ENCODE measurements at regions not wholly inside any gene's neighbourhood (a gene's known extent, or its start where the extent isn't known, plus 50 kb on each side); places are given as distances from the start of the nearest gene placed in this dataset.
"Not testable (repeated sequence)": the region's sequence is repeated elsewhere in the genome, so short reads cannot be mapped to it uniquely, and the experiment has no call there.

DNA sequence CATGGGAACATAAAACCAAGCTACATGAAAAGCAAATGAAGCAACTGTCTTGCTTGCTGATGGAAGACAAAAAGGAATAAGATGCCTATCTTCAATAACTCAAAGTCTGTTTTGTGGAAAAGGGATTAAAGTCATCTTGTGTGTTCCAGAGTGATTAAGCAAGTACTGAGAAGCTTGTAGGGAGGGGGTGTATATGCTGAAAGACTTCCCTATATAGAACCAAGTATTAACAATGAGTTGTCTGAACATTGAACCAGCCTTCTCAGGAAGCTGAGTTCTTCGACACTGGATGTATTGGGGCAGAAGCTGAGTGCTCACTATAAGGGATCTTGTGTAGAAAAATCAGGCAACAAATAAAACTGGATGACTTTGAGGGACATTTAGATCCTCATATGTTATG lies 451.8 kb downstream of the CD83 start:
- TF ChIP-seq, protein P1, sequence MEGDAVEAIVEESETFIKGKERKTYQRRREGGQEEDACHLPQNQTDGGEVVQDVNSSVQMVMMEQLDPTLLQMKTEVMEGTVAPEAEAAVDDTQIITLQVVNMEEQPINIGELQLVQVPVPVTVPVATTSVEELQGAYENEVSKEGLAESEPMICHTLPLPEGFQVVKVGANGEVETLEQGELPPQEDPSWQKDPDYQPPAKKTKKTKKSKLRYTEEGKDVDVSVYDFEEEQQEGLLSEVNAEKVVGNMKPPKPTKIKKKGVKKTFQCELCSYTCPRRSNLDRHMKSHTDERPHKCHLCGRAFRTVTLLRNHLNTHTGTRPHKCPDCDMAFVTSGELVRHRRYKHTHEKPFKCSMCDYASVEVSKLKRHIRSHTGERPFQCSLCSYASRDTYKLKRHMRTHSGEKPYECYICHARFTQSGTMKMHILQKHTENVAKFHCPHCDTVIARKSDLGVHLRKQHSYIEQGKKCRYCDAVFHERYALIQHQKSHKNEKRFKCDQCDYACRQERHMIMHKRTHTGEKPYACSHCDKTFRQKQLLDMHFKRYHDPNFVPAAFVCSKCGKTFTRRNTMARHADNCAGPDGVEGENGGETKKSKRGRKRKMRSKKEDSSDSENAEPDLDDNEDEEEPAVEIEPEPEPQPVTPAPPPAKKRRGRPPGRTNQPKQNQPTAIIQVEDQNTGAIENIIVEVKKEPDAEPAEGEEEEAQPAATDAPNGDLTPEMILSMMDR (IDR thresholded peaks at IDR 0.05; ENCODE audit: insufficient read depth, low read length, poor library complexity, severe bottlenecking), result no peak
- Histone ChIP-seq H3K27me3 (ENCODE audit: control insufficient read depth, insufficient read depth, low read length) (no peaks in the 10 kb centered on the region), H3K36me3 (ENCODE audit: control insufficient read depth, insufficient read depth, low read length) (no peaks in the 10 kb centered on the region)

DNA sequence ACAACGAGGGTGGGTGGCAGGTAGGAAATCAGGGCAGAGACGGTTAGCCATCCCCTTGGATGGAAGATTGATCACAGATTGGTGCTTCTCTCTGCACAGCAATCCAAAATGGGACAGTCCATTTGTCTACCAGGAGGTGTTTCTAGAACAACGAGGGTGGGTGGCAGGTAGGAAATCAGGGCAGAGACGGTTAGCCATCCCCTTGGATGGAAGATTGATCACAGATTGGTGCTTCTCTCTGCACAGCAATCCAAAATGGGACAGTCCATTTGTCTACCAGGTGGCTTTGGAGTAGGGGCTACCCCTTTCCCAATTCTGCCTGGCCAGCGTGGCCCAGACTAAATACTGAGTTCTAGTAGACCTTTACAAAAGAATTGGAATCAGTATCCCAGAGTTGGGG lies 452.3 kb downstream of the CD83 start:
- not testable (repeated sequence) for H3K27me3 ChIP-seq (ENCODE audit: control insufficient read depth, insufficient read depth, low read length); H3K36me3 ChIP-seq (ENCODE audit: control insufficient read depth, insufficient read depth, low read length); DNase-seq (ENCODE audit: low read depth); H3K4me3 ChIP-seq (ENCODE audit: low read depth, low read length)

More for the DNA sequence above, 451.8 kb downstream of the CD83 start:
- no peak overlapping the region for H3K4me3 ChIP-seq (ENCODE audit: low read depth, low read length)
- no peak for DNase-seq (ENCODE audit: low read depth)

DNA sequence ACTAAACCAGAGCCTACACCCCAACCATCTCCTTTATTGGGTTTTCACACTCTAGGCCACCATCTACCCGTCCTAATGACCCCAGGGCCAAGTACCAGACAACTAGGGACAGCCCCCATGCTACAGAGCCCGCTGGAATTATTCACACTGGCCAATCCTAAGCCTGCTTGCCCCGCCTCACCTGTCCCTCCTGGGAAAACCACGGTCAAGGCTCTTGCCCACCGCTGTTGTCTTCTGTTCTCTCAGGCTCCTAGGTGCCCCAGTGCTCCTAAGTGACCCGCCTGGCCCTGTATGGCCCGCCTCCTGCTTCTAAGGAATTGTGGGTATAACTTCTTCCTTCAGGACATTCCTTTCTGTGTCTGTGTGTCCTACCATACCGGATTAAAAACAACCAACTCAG lies 453.4 kb downstream of the CD83 start:
- TF ChIP-seq, protein P1 (IDR thresholded peaks at IDR 0.05; ENCODE audit: insufficient read depth, low read length, poor library complexity, severe bottlenecking), result no peak
- Histone ChIP-seq H3K36me3 (ENCODE audit: control insufficient read depth, insufficient read depth, low read length) (no peaks in the 10 kb centered on the region), H3K4me3 (ENCODE audit: low read depth, low read length) (no peak overlapping the region), H3K27me3 (ENCODE audit: control insufficient read depth, insufficient read depth, low read length) (no peaks in the 10 kb centered on the region)
- DNase-seq (ENCODE audit: low read depth), result no peak

DNA sequence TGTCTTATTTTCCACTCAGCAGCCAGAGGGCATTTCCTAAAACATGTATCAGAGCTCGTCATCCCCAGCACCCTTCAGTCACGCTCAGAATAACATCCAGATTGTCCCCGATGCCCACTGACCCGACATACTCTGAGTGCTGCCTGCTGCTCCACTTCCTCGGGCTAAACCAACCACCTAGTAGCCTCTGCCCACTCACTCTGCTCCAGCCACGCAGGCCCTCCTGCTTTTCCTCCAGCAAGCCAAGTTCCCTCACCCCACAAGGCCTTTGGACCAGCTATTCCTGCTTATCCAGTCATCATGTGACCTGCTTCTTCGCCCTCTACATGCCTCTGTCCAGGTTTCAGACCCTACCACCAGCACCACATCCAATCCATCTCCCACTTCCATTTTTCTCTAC lies 454.2 kb downstream of the CD83 start:
- TF ChIP-seq, protein P1 (IDR thresholded peaks at IDR 0.05; ENCODE audit: insufficient read depth, low read length, poor library complexity, severe bottlenecking), result no peak
- no peaks in the 10 kb centered on the region for H3K36me3 ChIP-seq (ENCODE audit: control insufficient read depth, insufficient read depth, low read length)
- no peak overlapping the region for H3K4me3 ChIP-seq (ENCODE audit: low read depth, low read length)
- DNase-seq (ENCODE audit: low read depth), result no peak
- H3K27me3 ChIP-seq (ENCODE audit: control insufficient read depth, insufficient read depth, low read length), result no peaks in the 10 kb centered on the region

DNA sequence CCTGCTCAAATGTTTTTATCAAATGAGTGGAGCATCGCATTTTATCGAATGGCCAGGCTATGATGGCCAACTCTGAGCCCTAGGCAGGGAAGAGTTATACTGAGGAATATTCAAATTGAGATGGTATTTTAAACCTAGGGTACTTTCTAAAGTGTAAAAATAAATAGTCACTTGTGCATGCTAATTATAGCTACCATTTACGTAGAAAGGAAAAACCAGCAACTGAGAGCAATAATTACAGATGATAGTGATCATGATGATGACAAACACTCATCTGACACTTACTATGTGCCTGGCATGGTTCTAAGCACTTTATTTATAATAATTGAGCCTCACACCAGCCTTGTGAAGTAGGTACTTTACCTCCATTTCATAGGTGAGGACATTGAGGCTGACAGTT lies 455.7 kb downstream of the CD83 start:
- H3K27me3 ChIP-seq (ENCODE audit: control insufficient read depth, insufficient read depth, low read length), result no peaks in the 10 kb centered on the region
- no peak overlapping the region for H3K4me3 ChIP-seq (ENCODE audit: low read depth, low read length)
- TF ChIP-seq, protein P1 (IDR thresholded peaks at IDR 0.05; ENCODE audit: insufficient read depth, low read length, poor library complexity, severe bottlenecking), result no peak
- H3K36me3 ChIP-seq (ENCODE audit: control insufficient read depth, insufficient read depth, low read length), result no peaks in the 10 kb centered on the region
- no peak for DNase-seq (ENCODE audit: low read depth)

DNA sequence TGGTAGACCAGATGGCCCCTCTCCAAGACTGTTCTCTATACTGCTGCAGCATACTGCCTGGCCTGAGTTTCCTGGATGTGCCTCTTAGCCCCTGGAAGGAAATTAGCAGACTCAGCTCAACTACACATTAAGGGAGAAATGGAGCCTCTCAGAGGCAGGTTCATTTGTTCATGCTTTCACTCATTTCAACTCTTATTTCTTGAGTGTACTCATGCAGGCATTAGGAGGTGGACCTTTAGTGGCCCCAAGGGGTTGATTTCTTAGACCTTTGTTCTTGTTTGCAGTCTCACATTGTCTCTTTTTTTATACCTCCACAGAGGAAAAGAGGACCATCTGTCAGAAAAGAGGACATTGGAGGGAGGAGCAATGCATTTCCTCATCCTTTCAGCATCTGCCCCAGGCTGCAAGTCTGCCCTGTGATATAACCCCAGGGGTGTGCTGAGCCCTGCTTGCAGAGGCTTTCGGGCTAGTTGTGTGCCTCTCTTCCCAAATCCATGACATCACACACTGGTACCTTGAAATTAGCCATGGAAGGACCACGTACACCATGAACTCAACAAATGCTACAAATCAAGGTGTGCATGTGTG lies 456.2 kb downstream of the CD83 start:
- TF ChIP-seq, protein P1 (IDR thresholded peaks at IDR 0.05; ENCODE audit: insufficient read depth, low read length, poor library complexity, severe bottlenecking), result no peak
- Histone ChIP-seq H3K36me3 (ENCODE audit: control insufficient read depth, insufficient read depth, low read length) (no peaks in the 10 kb centered on the region), H3K4me3 (ENCODE audit: low read depth, low read length) (no peak overlapping the region), H3K27me3 (ENCODE audit: control insufficient read depth, insufficient read depth, low read length) (no peaks in the 10 kb centered on the region)
- no peak for DNase-seq (ENCODE audit: low read depth)
